Right hindlimb (tissue), 1 donor: ENCODE measurements at regions not wholly inside any gene's neighbourhood (a gene's known extent, or its start where the extent isn't known, plus 50 kb on each side); places are given as distances from the start of the nearest gene placed in this dataset.

Experiments
- DNase-seq: peaks from one replicate; pipeline ENCODE4 v3.0.0-alpha.2; 2018

- DNase-seq = peak; percentile 41
Observed at GRCh38 chr12:90064852-90065801, 356.5 kb upstream of the ATP2B1 start.

- DNase-seq = no peak
Observed at GRCh38 chr12:90062799-90063198, 354.2 kb upstream of the ATP2B1 start.

- DNase-seq = no peak
Observed at GRCh38 chr12:90061809-90062208, 353.2 kb upstream of the ATP2B1 start.

GRCh38 chr12:90060031-90060430 lies 351.4 kb upstream of the ATP2B1 start:
- no peak for DNase-seq

- peak; percentile 35 for DNase-seq
Observed at GRCh38 chr12:90058704-90059103, 350.1 kb upstream of the ATP2B1 start.

GRCh38 chr12:90055071-90055470 lies 346.4 kb upstream of the ATP2B1 start:
- no peak for DNase-seq

- no peak for DNase-seq
Observed at GRCh38 chr12:90048918-90049317, 340.3 kb upstream of the ATP2B1 start.

- no peak for DNase-seq
Observed at GRCh38 chr12:90045559-90045958, 336.9 kb upstream of the ATP2B1 start.

- no peak for DNase-seq
Observed at GRCh38 chr12:90044069-90044468, 335.4 kb upstream of the ATP2B1 start.

- DNase-seq = no peak
Observed at GRCh38 chr12:90042920-90043641, 334.4 kb upstream of the ATP2B1 start.

GRCh38 chr12:90038289-90038688 lies 329.7 kb upstream of the ATP2B1 start:
- no peak for DNase-seq

GRCh38 chr12:90037740-90038139 lies 329.1 kb upstream of the ATP2B1 start:
- DNase-seq = no peak

- no peak for DNase-seq
Observed at GRCh38 chr12:90036637-90037036, 328.0 kb upstream of the ATP2B1 start.

GRCh38 chr12:90030726-90031125 lies 322.1 kb upstream of the ATP2B1 start:
- DNase-seq = no peak

- peak; percentile 39 for DNase-seq
Observed at GRCh38 chr12:90029317-90029716, 320.7 kb upstream of the ATP2B1 start.

GRCh38 chr12:90028635-90029051 lies 320.0 kb upstream of the ATP2B1 start:
- DNase-seq = no peak

- DNase-seq = no peak
Observed at GRCh38 chr12:90027889-90028634, 319.4 kb upstream of the ATP2B1 start.

- no peak for DNase-seq
Observed at GRCh38 chr12:90027041-90027440, 318.4 kb upstream of the ATP2B1 start.

- no peak for DNase-seq
Observed at GRCh38 chr12:90026516-90026915, 317.9 kb upstream of the ATP2B1 start.

GRCh38 chr12:90024262-90024661 lies 315.6 kb upstream of the ATP2B1 start:
- no peak for DNase-seq

- DNase-seq = no peak
Observed at GRCh38 chr12:90023207-90023900, 314.7 kb upstream of the ATP2B1 start.

GRCh38 chr12:90021795-90022440 lies 313.3 kb upstream of the ATP2B1 start:
- no peak for DNase-seq
